ENCODE measurements at regions not wholly inside any gene's neighbourhood (a gene's known extent, or its start where the extent isn't known, plus 50 kb on each side); places are given as distances from the start of the nearest gene placed in this dataset.

DNA sequence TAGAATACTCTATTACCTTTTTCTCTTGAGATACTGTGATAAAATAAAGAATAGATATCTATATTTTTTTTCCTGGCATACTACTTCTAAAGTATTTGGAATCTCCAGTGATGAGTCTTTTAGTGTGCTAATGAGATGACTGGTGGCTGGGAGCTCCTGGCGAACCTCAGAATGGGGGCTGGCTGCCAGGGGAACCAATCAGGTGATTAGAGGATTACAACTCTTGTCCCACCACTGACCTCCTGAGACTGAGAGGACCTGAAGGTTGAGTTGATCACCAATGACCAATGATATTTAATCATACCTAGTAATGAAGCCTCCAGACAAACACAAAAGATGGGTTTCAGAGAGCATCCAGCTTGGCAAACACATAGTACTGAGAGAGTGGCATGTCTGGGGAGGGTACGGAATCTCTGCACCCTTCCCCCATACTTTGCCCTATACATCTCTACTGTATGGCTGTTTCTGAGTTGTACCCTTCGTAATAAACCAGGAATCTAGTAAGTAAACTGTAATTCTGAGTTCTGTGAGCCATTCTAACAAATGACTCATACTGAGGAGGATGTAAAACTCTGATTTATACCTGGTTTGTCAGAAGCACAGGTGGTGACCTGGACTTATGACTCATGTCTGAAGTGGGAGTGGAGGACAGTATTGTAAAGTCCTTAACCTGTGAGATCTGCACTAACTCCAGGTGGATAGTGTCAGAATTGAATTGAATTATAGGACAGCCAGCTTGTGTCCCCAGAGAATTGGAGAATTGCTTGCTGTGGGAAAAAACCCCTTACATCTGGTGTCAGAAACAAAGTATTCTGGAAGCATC lies 325.3 kb upstream of the LRRC4C start:
- Histone ChIP-seq H3K9ac (ENCODE audit: low read length) (no peak overlapping the region), H3K18ac (ENCODE audit: low read length) (no peak overlapping the region), H2BK15ac (replicated peaks; ENCODE audit: low read depth) (no peak overlapping the region), H3K79me1 (ENCODE audit: low read length) (no peaks in the 10 kb centered on the region), H2BK120ac (ENCODE audit: low read depth, low read length) (no peak overlapping the region), H3K4ac (ENCODE audit: low read depth, low read length) (no peak overlapping the region), H3K4me2 (ENCODE audit: low read length) (no peak overlapping the region), H3K4me1 (ENCODE audit: control insufficient read depth, low read depth, low read length) (no peaks in the 10 kb centered on the region), H2AK5ac (ENCODE audit: low read length) (no peak overlapping the region), H3K36me3 (ENCODE audit: control insufficient read depth, insufficient read depth, low read length) (no peaks in the 10 kb centered on the region), H3K23ac (ENCODE audit: low read length) (no peak overlapping the region), H3K27me3 (ENCODE audit: insufficient read depth, low read length, poor library complexity) (no peaks in the 10 kb centered on the region), H3K79me2 (ENCODE audit: control insufficient read depth, insufficient read depth, low read length) (no peaks in the 10 kb centered on the region), H3K56ac (ENCODE audit: low read length) (no peak overlapping the region), H3K27ac (ENCODE audit: low read depth, low read length) (no peak overlapping the region), H4K5ac (ENCODE audit: low read length) (no peak overlapping the region), H3K4me3 (ENCODE audit: low read length) (no peak overlapping the region), H2BK5ac (ENCODE audit: low read length) (no peak overlapping the region), H4K8ac (ENCODE audit: low read depth, low read length) (no peak overlapping the region)
- no CpG with 5 or more reads among the region's 3 CpGs for whole genome bisulfite sequencing (ENCODE audit: extremely low coverage, insufficient coverage, low lambda C conversion rate)
- DNase-seq, result no peak

DNA sequence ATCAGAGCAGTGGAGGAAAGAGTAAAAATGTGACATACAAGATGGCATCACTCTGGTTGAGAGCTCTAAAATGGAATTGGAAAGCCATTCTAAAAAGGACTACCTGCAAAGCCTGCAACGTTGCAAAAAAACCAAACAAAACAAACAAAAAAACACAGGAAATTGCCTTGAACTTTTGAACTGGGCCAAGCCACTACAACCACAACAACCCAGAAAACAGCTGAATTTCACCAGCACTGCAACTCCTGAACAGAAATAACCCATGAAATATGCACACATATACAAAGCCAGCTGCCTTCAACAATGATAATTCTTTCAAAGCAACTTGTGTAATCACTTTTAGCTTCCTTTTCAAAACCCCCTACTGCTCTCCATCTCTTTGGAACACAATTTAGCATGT lies 326.6 kb upstream of the LRRC4C start:
- Histone ChIP-seq H2BK5ac (ENCODE audit: low read length) (no peak overlapping the region), H3K36me3 (ENCODE audit: control insufficient read depth, insufficient read depth, low read length) (no peaks in the 10 kb centered on the region), H3K79me1 (ENCODE audit: low read length) (no peaks in the 10 kb centered on the region), H3K18ac (ENCODE audit: low read length) (no peak overlapping the region), H3K4me1 (ENCODE audit: control insufficient read depth, low read depth, low read length) (no peaks in the 10 kb centered on the region), H3K4ac (ENCODE audit: low read depth, low read length) (no peak overlapping the region), H3K23ac (ENCODE audit: low read length) (no peak overlapping the region), H3K4me3 (ENCODE audit: low read length) (no peak overlapping the region), H4K8ac (ENCODE audit: low read depth, low read length) (no peak overlapping the region), H3K79me2 (ENCODE audit: control insufficient read depth, insufficient read depth, low read length) (no peaks in the 10 kb centered on the region), H3K27me3 (ENCODE audit: insufficient read depth, low read length, poor library complexity) (no peaks in the 10 kb centered on the region), H4K5ac (ENCODE audit: low read length) (no peak overlapping the region), H2AK5ac (ENCODE audit: low read length) (no peak overlapping the region), H3K4me2 (ENCODE audit: low read length) (no peak overlapping the region), H2BK15ac (replicated peaks; ENCODE audit: low read depth) (no peak overlapping the region), H3K27ac (ENCODE audit: low read depth, low read length) (no peak overlapping the region), H3K56ac (ENCODE audit: low read length) (no peak overlapping the region), H3K9ac (ENCODE audit: low read length) (no peak overlapping the region), H2BK120ac (ENCODE audit: low read depth, low read length) (no peak overlapping the region)
- WGBS (ENCODE audit: extremely low coverage, insufficient coverage, low lambda C conversion rate), result no CpG with 5 or more reads among the region's 1 CpG
- DNase-seq, result no peak

- H3K36me3 ChIP-seq (ENCODE audit: control insufficient read depth, insufficient read depth, low read length), result no peaks in the 10 kb centered on the region
- no peak overlapping the region for H3K9ac ChIP-seq (ENCODE audit: low read length)
- H4K8ac ChIP-seq (ENCODE audit: low read depth, low read length), result no peak overlapping the region
- no CpG with 5 or more reads among the region's 23 CpGs for WGBS (ENCODE audit: extremely low coverage, insufficient coverage, low lambda C conversion rate)
- H3K4me3 ChIP-seq (ENCODE audit: low read length), result no peak overlapping the region
- no peaks in the 10 kb centered on the region for H3K79me1 ChIP-seq (ENCODE audit: low read length)
- no peaks in the 10 kb centered on the region for H3K27me3 ChIP-seq (ENCODE audit: insufficient read depth, low read length, poor library complexity)
- no peaks in the 10 kb centered on the region for H3K4me1 ChIP-seq (ENCODE audit: control insufficient read depth, low read depth, low read length)
- H3K27ac ChIP-seq (ENCODE audit: low read depth, low read length), result no peak overlapping the region
- no peak overlapping the region for H2BK15ac ChIP-seq (replicated peaks; ENCODE audit: low read depth)
- no peaks in the 10 kb centered on the region for H3K79me2 ChIP-seq (ENCODE audit: control insufficient read depth, insufficient read depth, low read length)
- DNase-seq, result no peak
- no peak overlapping the region for H3K4me2 ChIP-seq (ENCODE audit: low read length)
- H2AK5ac ChIP-seq (ENCODE audit: low read length), result no peak overlapping the region
- no peak overlapping the region for H3K23ac ChIP-seq (ENCODE audit: low read length)
- H4K5ac ChIP-seq (ENCODE audit: low read length), result no peak overlapping the region
- H3K56ac ChIP-seq (ENCODE audit: low read length), result no peak overlapping the region
- H2BK5ac ChIP-seq (ENCODE audit: low read length), result no peak overlapping the region
- no peak overlapping the region for H2BK120ac ChIP-seq (ENCODE audit: low read depth, low read length)
- no peak overlapping the region for H3K4ac ChIP-seq (ENCODE audit: low read depth, low read length)
- H3K18ac ChIP-seq (ENCODE audit: low read length), result no peak overlapping the region
These were observed 328.7 kb upstream of the LRRC4C start for GRCh38 chr11:41788177-41788576.

DNA sequence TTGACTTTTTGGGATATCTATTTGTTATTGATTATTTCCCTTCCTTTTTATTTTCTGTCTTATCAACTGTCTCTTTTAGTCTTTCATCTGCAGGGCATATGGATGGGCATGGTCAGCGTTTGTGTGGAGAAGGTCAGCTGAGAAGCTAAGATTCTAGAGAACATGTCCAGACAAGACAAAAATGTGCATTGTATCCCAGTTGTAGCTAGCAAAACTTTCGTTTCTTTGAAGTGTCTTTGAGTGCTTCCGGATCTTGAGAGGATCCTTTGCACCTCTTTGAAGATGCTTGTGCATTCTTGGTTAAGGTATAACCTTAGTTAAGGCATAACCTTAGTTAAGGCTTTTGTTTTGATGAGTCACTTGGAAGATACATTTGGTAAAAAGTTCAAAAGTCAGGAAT lies 329.9 kb upstream of the LRRC4C start:
- Histone ChIP-seq H4K8ac (ENCODE audit: low read depth, low read length) (no peak overlapping the region), H3K56ac (ENCODE audit: low read length) (no peak overlapping the region), H3K9ac (ENCODE audit: low read length) (no peak overlapping the region), H3K4me3 (ENCODE audit: low read length) (no peak overlapping the region), H3K4me2 (ENCODE audit: low read length) (no peak overlapping the region), H3K27me3 (ENCODE audit: insufficient read depth, low read length, poor library complexity) (no peaks in the 10 kb centered on the region), H3K36me3 (ENCODE audit: control insufficient read depth, insufficient read depth, low read length) (no peaks in the 10 kb centered on the region), H3K18ac (ENCODE audit: low read length) (no peak overlapping the region), H3K4ac (ENCODE audit: low read depth, low read length) (no peak overlapping the region), H4K5ac (ENCODE audit: low read length) (no peak overlapping the region), H2BK120ac (ENCODE audit: low read depth, low read length) (no peak overlapping the region), H3K27ac (ENCODE audit: low read depth, low read length) (no peak overlapping the region), H3K79me2 (ENCODE audit: control insufficient read depth, insufficient read depth, low read length) (no peaks in the 10 kb centered on the region), H2BK5ac (ENCODE audit: low read length) (no peak overlapping the region), H3K23ac (ENCODE audit: low read length) (no peak overlapping the region), H2BK15ac (replicated peaks; ENCODE audit: low read depth) (no peak overlapping the region), H3K79me1 (ENCODE audit: low read length) (no peaks in the 10 kb centered on the region), H2AK5ac (ENCODE audit: low read length) (no peak overlapping the region), H3K4me1 (ENCODE audit: control insufficient read depth, low read depth, low read length) (no peaks in the 10 kb centered on the region)
- DNase-seq, result no peak
- no CpG with 5 or more reads among the region's 3 CpGs for WGBS (ENCODE audit: extremely low coverage, insufficient coverage, low lambda C conversion rate)

- Histone ChIP-seq H4K5ac (ENCODE audit: low read length) (no peak overlapping the region), H3K27me3 (ENCODE audit: insufficient read depth, low read length, poor library complexity) (no peaks in the 10 kb centered on the region), H2BK120ac (ENCODE audit: low read depth, low read length) (no peak overlapping the region), H3K23ac (ENCODE audit: low read length) (no peak overlapping the region), H3K36me3 (ENCODE audit: control insufficient read depth, insufficient read depth, low read length) (no peaks in the 10 kb centered on the region), H3K56ac (ENCODE audit: low read length) (no peak overlapping the region), H3K4ac (ENCODE audit: low read depth, low read length) (no peak overlapping the region), H2AK5ac (ENCODE audit: low read length) (no peak overlapping the region), H3K4me2 (ENCODE audit: low read length) (no peak overlapping the region), H3K4me1 (ENCODE audit: control insufficient read depth, low read depth, low read length) (no peaks in the 10 kb centered on the region), H3K18ac (ENCODE audit: low read length) (no peak overlapping the region), H3K79me2 (ENCODE audit: control insufficient read depth, insufficient read depth, low read length) (no peaks in the 10 kb centered on the region), H3K4me3 (ENCODE audit: low read length) (no peak overlapping the region), H3K9ac (ENCODE audit: low read length) (no peak overlapping the region), H2BK5ac (ENCODE audit: low read length) (no peak overlapping the region), H4K8ac (ENCODE audit: low read depth, low read length) (no peak overlapping the region), H2BK15ac (replicated peaks; ENCODE audit: low read depth) (no peak overlapping the region), H3K27ac (ENCODE audit: low read depth, low read length) (no peak overlapping the region), H3K79me1 (ENCODE audit: low read length) (no peaks in the 10 kb centered on the region)
- no peak for DNase-seq
- no CpG with 5 or more reads among the region's 1 CpG for WGBS (ENCODE audit: extremely low coverage, insufficient coverage, low lambda C conversion rate)
These were observed 335.6 kb upstream of the LRRC4C start for GRCh38 chr11:41795004-41795403.

DNA sequence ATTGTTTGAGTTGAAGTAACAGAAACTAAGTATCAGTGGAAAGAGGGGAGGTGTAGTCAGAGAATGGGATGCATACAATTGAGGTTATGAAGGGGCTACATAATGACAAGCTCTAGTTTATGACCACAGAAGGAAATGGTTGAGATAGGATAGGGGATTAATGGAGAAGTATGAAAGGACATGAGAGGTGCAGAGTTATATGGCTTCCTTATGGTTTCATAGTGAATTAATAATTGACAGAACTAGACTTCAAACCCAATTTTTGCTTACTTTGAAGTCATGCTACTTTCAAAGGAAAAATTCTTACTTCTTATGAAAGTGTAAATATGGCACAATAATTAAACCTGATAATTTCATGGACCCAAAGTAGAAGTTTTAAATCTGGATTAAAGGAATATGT lies 340.3 kb upstream of the LRRC4C start:
- no peak overlapping the region for H2AK5ac ChIP-seq (ENCODE audit: low read length)
- H3K79me2 ChIP-seq (ENCODE audit: control insufficient read depth, insufficient read depth, low read length), result no peaks in the 10 kb centered on the region
- H3K4me1 ChIP-seq (ENCODE audit: control insufficient read depth, low read depth, low read length), result no peaks in the 10 kb centered on the region
- no peak overlapping the region for H3K4me3 ChIP-seq (ENCODE audit: low read length)
- no peak overlapping the region for H3K9ac ChIP-seq (ENCODE audit: low read length)
- H3K4me2 ChIP-seq (ENCODE audit: low read length), result no peak overlapping the region
- no peak overlapping the region for H4K8ac ChIP-seq (ENCODE audit: low read depth, low read length)
- no peak overlapping the region for H3K56ac ChIP-seq (ENCODE audit: low read length)
- H3K36me3 ChIP-seq (ENCODE audit: control insufficient read depth, insufficient read depth, low read length), result no peaks in the 10 kb centered on the region
- no peaks in the 10 kb centered on the region for H3K27me3 ChIP-seq (ENCODE audit: insufficient read depth, low read length, poor library complexity)
- H3K23ac ChIP-seq (ENCODE audit: low read length), result no peak overlapping the region
- no peaks in the 10 kb centered on the region for H3K79me1 ChIP-seq (ENCODE audit: low read length)
- H2BK5ac ChIP-seq (ENCODE audit: low read length), result no peak overlapping the region
- H2BK15ac ChIP-seq (replicated peaks; ENCODE audit: low read depth), result no peak overlapping the region
- DNase-seq, result no peak
- H2BK120ac ChIP-seq (ENCODE audit: low read depth, low read length), result no peak overlapping the region
- H3K18ac ChIP-seq (ENCODE audit: low read length), result no peak overlapping the region
- no peak overlapping the region for H4K5ac ChIP-seq (ENCODE audit: low read length)
- no peak overlapping the region for H3K27ac ChIP-seq (ENCODE audit: low read depth, low read length)
- no peak overlapping the region for H3K4ac ChIP-seq (ENCODE audit: low read depth, low read length)
